Panc1 (cell line): ENCODE measurements at regions not wholly inside any gene's neighbourhood (a gene's known extent, or its start where the extent isn't known, plus 50 kb on each side); places are given as distances from the start of the nearest gene placed in this dataset.
"Not testable (repeated sequence)": the region's sequence is repeated elsewhere in the genome, so short reads cannot be mapped to it uniquely, and the experiment has no call there.

Source experiments
- ATAC-seq: fragments of 200-7000 bp; cut with Tn5 transposase; 2 replicates; pipeline ENCODE4 v1.9.1; 2020; ENCODE audit warnings: mild to moderate bottlenecking, moderate library complexity
- BruUV-seq: library from RNA; stranded (reverse); fragments of 400-500 nt; replicated peaks from 2 replicates; lab custom pipeline; 2021; lab: Mats Ljungman, UMichigan
- CTCF ChIA-PET: fragments of 300-600 bp; sonication (Branson Sonifier 250); formaldehyde crosslinking; loops from one replicate; lab custom pipeline; 2022; ENCODE audit warnings: antibody characterized with exemption; lab: Charles Lee
- POLR2A ChIA-PET: fragments of 300-600 bp; sonication (Branson Sonifier 250); formaldehyde crosslinking; loops from one replicate; lab custom pipeline; 2022; ENCODE audit warnings: antibody characterized with exemption; lab: Charles Lee
- DNase-seq: peaks from one replicate; pipeline ENCODE4 v3.0.0-alpha.2; 2010; ENCODE audit warnings: low read depth, low spot score
- H3K27ac ChIP-seq: 2 replicates; pipeline ENCODE4 v1.5.1; 2011; ENCODE audit warnings: mild to moderate bottlenecking, low read length, inconsistent platforms
- H3K27me3 ChIP-seq: fragments of 200-500 bp; sonication (Bioruptor generic); 2 replicates; pipeline ENCODE4 v1.6.0; 2014; ENCODE audit warnings: low read length, inconsistent platforms; ENCODE audit not compliant: control insufficient read depth, insufficient read depth
- H3K36me3 ChIP-seq: fragments of 200-500 bp; sonication (Bioruptor generic); 2 replicates; pipeline ENCODE4 v1.5.1; 2014; ENCODE audit warnings: inconsistent platforms, mild to moderate bottlenecking, low read length, moderate library complexity; ENCODE audit not compliant: control insufficient read depth, insufficient read depth
- H3K4me1 ChIP-seq: 2 replicates; pipeline ENCODE4 v1.5.1; 2011; ENCODE audit warnings: inconsistent platforms, mild to moderate bottlenecking, low read length, moderate library complexity; ENCODE audit not compliant: control insufficient read depth, insufficient read depth
- H3K4me3 ChIP-seq, 2 experiments: 2 replicates each; pipeline ENCODE4 v1.5.1; 2011 to 2012; ENCODE audit warnings: low read depth in 2 of 2, low read length in 2 of 2, mild to moderate bottlenecking in 2 of 2, inconsistent platforms in 1 of 2, moderate library complexity in 1 of 2
- H3K9me3 ChIP-seq: fragments of 200-500 bp; sonication (Bioruptor generic); 2 replicates; pipeline ENCODE4 v1.5.1; 2014; ENCODE audit warnings: low read depth, mild to moderate bottlenecking, inconsistent platforms, low read length, moderate library complexity; ENCODE audit not compliant: control insufficient read depth, insufficient read depth
- POLR2AphosphoS5 ChIP-seq: IDR thresholded peaks from 2 replicates; pipeline ENCODE4 v1.6.1; 2012; ENCODE audit warnings: mild to moderate bottlenecking, low read depth, low read length, moderate library complexity
- SIN3A ChIP-seq: IDR thresholded peaks from 2 replicates; pipeline ENCODE4 v1.6.1; 2012; ENCODE audit warnings: low read depth, mild to moderate bottlenecking, low read length, moderate library complexity, borderline replicate concordance; ENCODE audit not compliant: insufficient read depth
- TCF7L2 ChIP-seq: IDR thresholded peaks from 2 replicates; pipeline ENCODE4 v1.6.1; 2011; ENCODE audit warnings: mild to moderate bottlenecking, low read depth, low read length, inconsistent platforms
- in situ Hi-C: cut with HindIII; loops from 2 replicates; pipeline ENCODE4 v1.10.0; 2016; ENCODE audit warnings: low sequenced_read_pairs, low pct_unique_long_range_greater_than_20kb
- intact Hi-C: fragments of 100-400 bp; cut with micrococcal nuclease; formaldehyde crosslinking; loops from one replicate; pipeline ENCODE4 v1.10.0; 2022; ENCODE audit not compliant: unreplicated experiment
- TF ChIP-seq, protein P1 (sequence below): fragments of 450-650 bp; IDR thresholded peaks from 2 replicates; pipeline ENCODE4 v1.5.1; 2017; ENCODE audit warnings: mild to moderate bottlenecking
- TF ChIP-seq, protein P2 (sequence below), 2 experiments: IDR thresholded peaks; 2 replicates each; pipeline ENCODE4 v1.6.1; 2011 to 2012; ENCODE audit warnings: low read depth in 2 of 2, control low read depth in 1 of 2, low read length in 1 of 2, mild to moderate bottlenecking in 1 of 2, moderate library complexity in 1 of 2; ENCODE audit not compliant: insufficient read depth in 1 of 2

DNA sequence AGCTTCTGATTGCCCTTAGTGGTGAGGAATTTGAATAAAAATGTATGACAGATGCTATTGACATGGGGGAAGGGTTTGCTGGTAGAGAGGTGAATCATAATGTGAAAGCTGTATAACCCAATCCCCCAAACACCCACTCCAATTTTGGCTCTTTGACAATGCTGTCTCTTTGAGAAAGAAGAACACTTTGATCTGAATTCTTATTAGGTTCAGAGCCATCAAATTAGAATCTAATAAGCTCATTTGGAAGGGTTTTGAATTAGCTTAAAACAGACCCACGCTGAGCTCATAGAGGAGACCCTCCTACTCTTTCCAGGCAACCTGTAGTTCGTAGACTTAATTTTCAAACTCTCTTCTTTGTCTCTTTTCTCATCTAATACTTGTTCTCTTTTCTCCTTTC is 416.6 kb upstream of the ARX start:
- H3K27ac ChIP-seq: no peak overlapping the region

DNA sequence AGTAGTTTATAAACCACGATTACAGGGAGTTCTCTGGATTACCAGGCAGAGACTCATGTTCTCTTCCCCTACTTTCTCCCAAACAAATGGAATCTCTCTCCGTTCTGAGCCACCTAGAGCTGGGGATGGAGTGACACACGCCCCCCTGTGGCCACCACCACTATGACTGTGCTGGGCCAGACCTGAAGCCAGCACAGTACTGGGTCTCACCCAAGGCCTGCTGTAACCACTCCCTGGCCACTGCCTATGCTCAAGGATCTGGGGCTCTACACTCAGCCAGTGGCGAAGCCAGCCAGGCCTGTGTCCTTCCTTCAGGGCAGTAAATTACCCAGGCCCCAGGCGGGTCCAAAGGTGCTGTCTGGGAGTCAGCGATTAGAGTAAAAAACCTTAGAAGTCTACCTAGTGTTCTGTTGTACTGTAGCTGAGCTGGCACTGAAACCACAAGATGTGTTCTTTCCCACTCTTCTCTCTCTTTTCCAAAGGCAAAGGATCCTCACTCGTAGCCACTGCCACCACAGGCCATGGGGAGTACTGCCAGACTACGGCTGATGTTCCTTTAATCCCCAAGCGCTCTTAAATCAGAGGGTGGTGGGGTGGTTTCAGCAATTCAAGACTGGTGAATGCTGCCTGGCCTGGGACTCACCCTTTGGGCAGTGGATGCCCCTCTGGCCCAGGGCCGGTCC is 412.2 kb upstream of the ARX start:
- no TSS peak for BruUV-seq
- TF ChIP-seq, protein P1, sequence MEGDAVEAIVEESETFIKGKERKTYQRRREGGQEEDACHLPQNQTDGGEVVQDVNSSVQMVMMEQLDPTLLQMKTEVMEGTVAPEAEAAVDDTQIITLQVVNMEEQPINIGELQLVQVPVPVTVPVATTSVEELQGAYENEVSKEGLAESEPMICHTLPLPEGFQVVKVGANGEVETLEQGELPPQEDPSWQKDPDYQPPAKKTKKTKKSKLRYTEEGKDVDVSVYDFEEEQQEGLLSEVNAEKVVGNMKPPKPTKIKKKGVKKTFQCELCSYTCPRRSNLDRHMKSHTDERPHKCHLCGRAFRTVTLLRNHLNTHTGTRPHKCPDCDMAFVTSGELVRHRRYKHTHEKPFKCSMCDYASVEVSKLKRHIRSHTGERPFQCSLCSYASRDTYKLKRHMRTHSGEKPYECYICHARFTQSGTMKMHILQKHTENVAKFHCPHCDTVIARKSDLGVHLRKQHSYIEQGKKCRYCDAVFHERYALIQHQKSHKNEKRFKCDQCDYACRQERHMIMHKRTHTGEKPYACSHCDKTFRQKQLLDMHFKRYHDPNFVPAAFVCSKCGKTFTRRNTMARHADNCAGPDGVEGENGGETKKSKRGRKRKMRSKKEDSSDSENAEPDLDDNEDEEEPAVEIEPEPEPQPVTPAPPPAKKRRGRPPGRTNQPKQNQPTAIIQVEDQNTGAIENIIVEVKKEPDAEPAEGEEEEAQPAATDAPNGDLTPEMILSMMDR: no peak
- no peak for TF ChIP-seq TCF7L2
- TF ChIP-seq SIN3A: no peak
- TF ChIP-seq, protein P2, sequence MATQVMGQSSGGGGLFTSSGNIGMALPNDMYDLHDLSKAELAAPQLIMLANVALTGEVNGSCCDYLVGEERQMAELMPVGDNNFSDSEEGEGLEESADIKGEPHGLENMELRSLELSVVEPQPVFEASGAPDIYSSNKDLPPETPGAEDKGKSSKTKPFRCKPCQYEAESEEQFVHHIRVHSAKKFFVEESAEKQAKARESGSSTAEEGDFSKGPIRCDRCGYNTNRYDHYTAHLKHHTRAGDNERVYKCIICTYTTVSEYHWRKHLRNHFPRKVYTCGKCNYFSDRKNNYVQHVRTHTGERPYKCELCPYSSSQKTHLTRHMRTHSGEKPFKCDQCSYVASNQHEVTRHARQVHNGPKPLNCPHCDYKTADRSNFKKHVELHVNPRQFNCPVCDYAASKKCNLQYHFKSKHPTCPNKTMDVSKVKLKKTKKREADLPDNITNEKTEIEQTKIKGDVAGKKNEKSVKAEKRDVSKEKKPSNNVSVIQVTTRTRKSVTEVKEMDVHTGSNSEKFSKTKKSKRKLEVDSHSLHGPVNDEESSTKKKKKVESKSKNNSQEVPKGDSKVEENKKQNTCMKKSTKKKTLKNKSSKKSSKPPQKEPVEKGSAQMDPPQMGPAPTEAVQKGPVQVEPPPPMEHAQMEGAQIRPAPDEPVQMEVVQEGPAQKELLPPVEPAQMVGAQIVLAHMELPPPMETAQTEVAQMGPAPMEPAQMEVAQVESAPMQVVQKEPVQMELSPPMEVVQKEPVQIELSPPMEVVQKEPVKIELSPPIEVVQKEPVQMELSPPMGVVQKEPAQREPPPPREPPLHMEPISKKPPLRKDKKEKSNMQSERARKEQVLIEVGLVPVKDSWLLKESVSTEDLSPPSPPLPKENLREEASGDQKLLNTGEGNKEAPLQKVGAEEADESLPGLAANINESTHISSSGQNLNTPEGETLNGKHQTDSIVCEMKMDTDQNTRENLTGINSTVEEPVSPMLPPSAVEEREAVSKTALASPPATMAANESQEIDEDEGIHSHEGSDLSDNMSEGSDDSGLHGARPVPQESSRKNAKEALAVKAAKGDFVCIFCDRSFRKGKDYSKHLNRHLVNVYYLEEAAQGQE (IDR thresholded peaks at IDR 0.05; ENCODE audit: insufficient read depth in 1 of 2, low read depth in 2 of 2, low read length in 1 of 2): no peak
- no peak for TF ChIP-seq POLR2AphosphoS5
- ChIA-PET POLR2A (no interaction called here), CTCF (no interaction called here)
- H3K36me3 ChIP-seq: no peaks in the 10 kb centered on the region
- DNase-seq (no peak), ATAC-seq (no peak)
- intact Hi-C loops (no loop called here), in situ Hi-C loops (no loop called here)
- no peaks in the 10 kb centered on the region for H3K9me3 ChIP-seq
- no peaks in the 10 kb centered on the region for H3K4me1 ChIP-seq
- H3K4me3 ChIP-seq: no peak overlapping the region
- no peaks in the 10 kb centered on the region for H3K27me3 ChIP-seq
- no peak overlapping the region for H3K27ac ChIP-seq

More for the DNA sequence above, 416.6 kb upstream of the ARX start:
- in situ Hi-C loops: no loop called here
- BruUV-seq: no TSS peak
- H3K9me3 ChIP-seq: no peaks in the 10 kb centered on the region
- CTCF ChIA-PET: no interaction called here
- DNase-seq (no peak), ATAC-seq (no peak)
- no peaks in the 10 kb centered on the region for H3K27me3 ChIP-seq
- POLR2A ChIA-PET: no interaction called here
- no peaks in the 10 kb centered on the region for H3K4me1 ChIP-seq
- no peak overlapping the region for H3K4me3 ChIP-seq
- intact Hi-C loops: no loop called here
- H3K36me3 ChIP-seq: no peaks in the 10 kb centered on the region
- TF ChIP-seq SIN3A: no peak
- TF ChIP-seq, protein P2 (IDR thresholded peaks at IDR 0.05; ENCODE audit: insufficient read depth in 1 of 2, low read depth in 2 of 2, low read length in 1 of 2): no peak
- TF ChIP-seq, protein P1: no peak
- TF ChIP-seq POLR2AphosphoS5: no peak
- no peak for TF ChIP-seq TCF7L2

DNA sequence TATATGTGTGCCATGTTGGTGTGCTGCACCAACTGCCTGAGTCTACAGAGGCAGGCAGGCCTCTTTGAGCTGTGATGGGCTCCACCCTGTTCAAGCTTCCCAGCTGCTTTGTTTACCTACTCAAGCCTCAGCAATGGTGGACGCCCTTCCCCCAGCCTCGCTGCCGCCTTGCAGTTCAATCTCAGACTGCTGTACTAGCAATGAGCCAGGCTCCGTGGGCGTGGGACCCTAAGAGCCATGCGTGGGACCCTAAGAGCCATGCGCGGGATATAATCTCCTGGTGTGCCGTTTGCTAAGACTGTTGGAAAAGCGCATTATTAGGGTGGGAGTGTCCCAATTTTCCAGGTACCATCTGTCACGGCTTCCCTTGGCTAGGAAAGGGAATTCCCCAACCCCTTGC is 388.4 kb upstream of the ARX start:
- intact Hi-C loops, in situ Hi-C loops, H3K4me3 ChIP-seq, H3K27me3 ChIP-seq, CTCF ChIA-PET, ATAC-seq, H3K27ac ChIP-seq, POLR2A ChIA-PET, H3K36me3 ChIP-seq, H3K9me3 ChIP-seq, DNase-seq, H3K4me1 ChIP-seq, BruUV-seq: not testable (repeated sequence)
